RKO (cell line): ENCODE measurements at regions not wholly inside any gene's neighbourhood (a gene's known extent, or its start where the extent isn't known, plus 50 kb on each side); places are given as distances from the start of the nearest gene placed in this dataset.
A peak's percentile ranks its signal among the peaks of the same experiment; 100 is the strongest.
"Not testable (repeated sequence)": the region's sequence is repeated elsewhere in the genome, so short reads cannot be mapped to it uniquely, and the experiment has no call there.

Source experiments
- DNase-seq: peaks from one replicate; pipeline ENCODE4 v3.0.0-alpha.2; 2016; ENCODE audit warnings: low spot score

DNA sequence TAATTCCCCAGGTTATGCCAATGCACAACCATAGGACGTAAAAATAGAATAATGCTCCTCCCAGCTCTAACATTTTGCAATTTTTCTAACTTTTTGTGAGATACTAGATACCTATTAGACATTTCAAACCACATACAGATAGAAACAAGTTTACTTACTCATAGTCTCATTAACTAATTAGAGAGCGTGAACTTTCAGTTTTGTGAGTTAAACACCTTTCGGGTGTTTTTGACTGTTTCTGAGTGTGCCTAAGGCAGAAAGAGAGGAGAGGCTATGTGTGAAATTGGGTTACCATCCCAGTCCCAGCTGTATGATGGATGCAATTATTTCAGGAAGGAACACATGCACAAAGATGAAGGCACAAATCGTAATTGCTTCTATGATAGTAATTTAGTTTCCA, 300.4 kb upstream of the POU1F1 start:
- DNase-seq = no peak

DNA sequence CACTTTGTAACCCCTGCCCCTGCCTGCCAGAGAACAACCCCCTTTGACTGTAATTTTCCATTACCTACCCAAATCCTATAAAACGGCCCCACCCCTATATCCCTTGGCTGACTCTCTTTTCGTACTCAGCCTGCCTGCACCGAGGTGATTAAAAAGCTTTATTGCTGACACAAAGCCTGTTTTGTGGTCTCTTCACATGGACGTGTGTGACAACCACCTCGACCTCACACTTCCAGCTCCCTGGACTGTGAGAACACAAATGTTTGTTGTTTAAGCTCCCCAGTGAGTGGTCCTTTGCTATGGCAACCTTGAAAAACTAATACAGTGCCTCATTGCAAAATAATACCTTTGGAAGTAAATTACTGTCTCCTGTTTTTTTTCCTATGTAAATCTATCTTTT, 299.2 kb upstream of the POU1F1 start:
- no peak for DNase-seq

DNA sequence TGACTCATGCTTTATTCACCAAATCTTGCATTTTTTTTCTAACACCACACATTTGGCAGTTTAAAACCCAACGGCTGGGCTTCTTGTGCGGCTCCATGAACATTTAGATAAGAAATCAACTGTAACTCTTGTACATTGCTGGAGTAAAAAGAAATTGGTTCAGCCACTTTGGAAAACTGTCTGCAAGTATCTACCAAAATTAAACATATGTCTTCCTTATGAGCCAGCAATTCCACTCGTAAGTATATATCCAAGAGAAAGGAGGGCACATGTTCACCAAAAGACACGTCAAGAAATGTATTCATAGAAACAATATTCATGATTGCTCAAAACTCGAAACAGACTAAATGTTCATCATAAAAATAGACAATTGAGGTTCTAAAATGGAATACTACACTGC, 291.9 kb upstream of the POU1F1 start:
- no peak for DNase-seq

GRCh38 chr3:87564438-87564837, 288.1 kb upstream of the POU1F1 start:
- DNase-seq = no peak

- DNase-seq = no peak
These were observed 287.3 kb upstream of the POU1F1 start for GRCh38 chr3:87563712-87564111.

GRCh38 chr3:87558492-87558891, 282.1 kb upstream of the POU1F1 start:
- no peak for DNase-seq

GRCh38 chr3:87555290-87555689, 278.9 kb upstream of the POU1F1 start:
- DNase-seq = no peak

GRCh38 chr3:87553058-87553457, 276.7 kb upstream of the POU1F1 start:
- no peak for DNase-seq

DNA sequence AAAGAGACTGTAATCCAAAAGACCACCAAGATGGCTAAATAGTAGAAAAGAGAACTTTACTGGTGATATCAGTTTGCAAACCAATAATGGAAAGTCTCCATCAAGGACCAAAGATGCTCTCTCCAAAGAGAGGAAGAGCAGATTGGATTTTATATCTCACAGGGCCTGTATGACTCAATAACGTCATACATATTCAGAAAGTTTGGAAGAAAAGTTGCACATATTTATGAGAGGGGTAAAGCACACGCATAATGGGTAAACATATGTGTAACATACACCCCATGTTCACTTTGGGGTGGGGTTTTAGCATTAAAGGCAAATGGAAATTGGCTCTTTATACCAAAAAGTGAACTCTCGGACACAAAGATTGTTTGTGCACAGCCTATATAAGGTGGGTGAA, 274.5 kb upstream of the POU1F1 start:
- DNase-seq = no peak

DNA sequence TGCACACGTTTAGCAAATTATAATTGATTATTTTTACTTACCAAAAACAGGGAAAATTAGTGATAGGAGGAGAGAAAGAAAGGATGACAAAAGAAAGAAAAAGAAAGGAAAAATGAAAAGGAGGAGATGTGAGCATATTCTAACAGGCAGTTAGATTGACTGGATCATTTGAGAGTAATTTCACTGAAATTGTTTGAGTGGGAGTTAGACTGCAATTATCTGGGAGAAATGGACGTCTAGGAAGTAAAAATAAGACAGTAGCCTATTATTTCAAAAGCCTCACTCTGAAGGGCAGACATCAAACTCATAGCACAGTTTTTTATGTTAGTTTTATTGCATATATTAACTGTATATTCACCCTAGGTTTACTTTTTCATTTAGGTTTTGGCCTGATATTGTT, 272.8 kb upstream of the POU1F1 start:
- DNase-seq = no peak

DNA sequence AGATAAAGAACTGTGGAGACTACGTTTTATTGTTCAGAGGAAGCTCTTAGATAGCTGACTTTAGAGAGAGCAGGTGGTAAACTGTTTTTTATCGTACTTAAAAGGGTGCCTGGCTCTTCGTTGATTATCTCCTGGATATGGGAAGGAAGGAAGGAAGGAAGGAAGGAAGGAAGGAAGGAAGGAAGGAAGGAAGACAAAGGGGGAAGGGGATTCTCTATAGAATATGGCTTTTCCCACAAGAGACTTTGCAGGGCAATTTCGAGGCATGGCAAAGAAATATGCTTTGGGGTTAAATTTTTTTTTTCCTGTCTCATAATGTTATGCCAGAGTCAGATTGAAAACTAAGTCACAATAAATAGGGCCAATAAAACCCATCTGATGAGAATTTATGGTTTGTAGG, 271.9 kb upstream of the POU1F1 start:
- DNase-seq = no peak

DNA sequence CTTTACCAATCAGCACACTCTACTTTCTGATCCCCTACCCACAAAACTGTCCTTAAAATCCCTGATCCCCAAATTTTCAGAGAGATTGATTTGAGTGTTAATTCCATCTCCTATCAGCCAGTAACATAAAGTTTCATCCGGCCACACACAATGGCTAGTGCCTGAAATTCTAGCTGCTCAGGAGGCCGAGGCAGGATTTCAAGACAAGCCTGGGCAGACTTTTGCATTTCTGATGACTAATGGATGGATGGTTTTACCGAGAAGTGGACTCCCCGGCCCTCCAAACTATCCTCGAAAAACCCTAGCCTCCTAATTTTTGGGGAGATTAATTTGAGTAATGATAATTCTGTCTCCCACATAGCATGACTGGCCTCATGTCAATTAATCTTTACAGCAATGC, 269.8 kb upstream of the POU1F1 start:
- DNase-seq = no peak

GRCh38 chr3:87543408-87543807, 267.0 kb upstream of the POU1F1 start:
- not testable (repeated sequence) for DNase-seq

DNA sequence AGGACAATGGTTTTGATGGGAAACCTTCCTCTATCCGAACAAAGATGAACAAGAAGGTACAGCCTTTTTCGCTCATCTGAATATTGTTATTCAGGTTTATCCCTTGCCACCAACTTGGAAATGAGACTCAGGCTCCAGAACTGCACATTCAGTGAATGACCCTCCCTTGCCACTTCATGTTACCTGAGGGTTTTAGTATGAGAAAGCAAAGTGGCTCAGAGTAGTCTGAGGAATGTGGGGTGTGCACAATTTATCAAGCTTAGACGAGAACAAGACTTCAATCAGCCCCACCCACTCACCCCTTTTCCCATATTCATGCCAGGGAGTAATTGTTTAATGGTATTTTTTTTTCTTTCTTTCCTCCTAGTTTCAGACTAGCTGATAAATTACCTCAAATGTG, 265.3 kb upstream of the POU1F1 start:
- DNase-seq = no peak

GRCh38 chr3:87538722-87539121, 262.3 kb upstream of the POU1F1 start:
- DNase-seq = not testable (repeated sequence)

GRCh38 chr3:87509401-87509800, 233.0 kb upstream of the POU1F1 start:
- no peak for DNase-seq

DNA sequence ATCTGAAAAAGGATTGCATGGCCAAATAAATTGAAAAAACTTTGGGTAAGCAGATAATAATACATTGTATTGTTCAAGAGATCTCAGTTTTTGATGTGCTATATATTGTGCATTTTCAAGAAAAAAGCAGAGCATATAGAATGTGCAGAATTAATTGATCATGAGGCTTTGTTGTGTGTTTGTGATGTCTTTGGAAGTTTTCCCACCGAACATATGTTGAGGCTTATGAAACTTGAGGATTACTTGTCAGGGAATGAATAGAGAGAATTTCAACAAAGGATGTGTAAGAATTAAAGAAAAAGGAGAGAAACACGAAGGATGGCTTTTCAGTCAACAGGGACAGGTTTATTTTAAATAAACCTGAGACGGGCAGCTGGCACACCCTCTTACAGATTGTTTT, 232.5 kb upstream of the POU1F1 start:
- no peak for DNase-seq

DNA sequence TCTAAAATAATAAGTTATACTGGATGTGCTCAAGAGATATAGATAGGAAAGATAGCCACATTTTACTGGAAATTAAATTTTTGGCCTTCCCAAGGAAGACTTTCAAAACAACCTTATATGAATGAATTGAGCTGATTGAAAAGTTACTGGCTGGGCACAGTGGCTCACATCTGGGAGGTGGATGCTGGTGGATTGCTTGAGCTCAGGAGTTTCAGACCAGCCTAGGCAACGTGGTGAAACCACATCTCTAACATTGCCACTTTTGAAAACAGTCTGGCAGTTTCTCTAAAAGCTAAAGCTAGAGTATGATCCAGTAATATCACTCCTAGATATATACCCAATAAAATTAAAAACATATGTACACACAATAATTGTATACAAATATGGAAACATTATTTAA, 231.4 kb upstream of the POU1F1 start:
- no peak for DNase-seq

DNA sequence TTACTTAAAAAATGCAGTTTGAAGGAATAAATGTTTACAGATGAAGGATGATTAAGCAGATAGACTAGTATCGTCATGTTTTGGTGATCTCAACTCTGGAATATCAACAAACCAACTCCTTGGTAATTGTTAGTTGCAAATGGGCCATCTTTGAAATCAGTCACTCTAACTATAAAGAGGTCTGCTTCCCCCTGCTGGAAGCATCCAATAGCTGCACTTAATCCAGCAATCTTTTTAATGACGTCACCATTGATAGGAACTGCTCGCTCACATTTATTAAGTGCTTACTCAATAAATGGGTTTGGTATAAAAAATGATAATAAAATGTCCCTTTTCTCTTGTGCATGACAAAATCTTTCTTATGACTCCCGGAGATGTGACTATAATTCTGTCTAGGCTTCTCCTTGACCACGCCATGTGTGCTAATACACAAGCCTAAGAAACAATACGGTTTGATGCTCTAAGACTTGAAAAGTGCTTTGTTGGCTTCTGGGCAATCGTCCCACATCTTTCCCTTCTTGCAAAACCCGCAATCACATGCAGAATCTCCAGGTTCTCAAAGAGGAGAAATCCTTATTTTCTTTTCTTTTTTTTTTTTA, 227.6 kb upstream of the POU1F1 start:
- DNase-seq = peak; percentile 83

DNA sequence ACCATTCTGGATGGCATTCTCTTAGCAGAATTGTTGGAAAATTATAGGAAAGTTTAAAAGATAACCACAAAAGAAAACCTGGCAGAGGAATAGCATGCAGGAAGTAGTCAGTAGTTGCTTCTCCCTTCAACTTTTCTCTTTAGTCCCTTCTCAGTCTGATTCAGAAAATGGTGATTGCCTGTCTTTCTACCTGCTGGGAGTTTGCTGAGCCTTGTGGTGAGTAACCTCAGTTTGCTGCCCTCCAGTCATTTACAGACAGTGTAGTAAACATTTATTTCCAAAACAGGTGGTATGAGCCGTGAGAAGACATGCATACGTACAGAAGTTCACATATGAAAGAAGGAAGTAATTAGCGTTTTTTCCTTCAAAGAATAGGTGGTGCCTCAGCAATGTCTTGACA, 224.7 kb upstream of the POU1F1 start:
- no peak for DNase-seq

DNA sequence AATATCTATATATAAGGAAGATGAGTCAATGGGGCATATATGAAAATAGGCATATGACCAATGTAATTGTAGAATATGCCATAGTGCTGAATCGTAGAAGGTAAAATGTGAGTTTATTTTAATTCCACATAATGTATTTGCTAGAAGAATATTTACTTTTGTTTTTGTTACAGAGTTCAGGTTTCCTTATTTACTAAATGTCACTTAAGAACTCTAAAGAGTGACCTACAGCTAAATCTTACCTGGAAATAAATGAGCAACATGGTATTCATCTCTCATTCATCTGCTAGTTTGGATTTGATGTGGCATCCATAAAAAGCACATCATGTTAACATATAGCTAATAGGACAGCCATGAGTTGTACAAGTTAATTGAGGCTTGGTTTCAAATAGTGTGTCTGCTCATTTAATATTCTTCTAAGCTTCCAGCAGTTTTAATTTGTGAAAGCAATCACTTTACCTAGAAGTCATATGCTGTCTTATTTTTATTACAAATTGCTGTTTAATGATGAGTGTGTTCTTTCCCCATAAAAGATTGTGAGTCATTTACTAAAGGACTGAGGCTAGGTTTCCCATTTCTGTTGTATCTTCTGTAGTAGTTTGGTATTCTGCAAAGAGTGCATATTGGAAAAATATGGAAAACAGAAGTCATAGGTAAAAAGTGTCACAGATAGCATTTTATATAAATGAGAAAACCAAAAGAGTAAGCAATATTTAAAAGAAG, 222.1 kb upstream of the POU1F1 start:
- no peak for DNase-seq

- DNase-seq = no peak
These were observed 219.6 kb upstream of the POU1F1 start for GRCh38 chr3:87495938-87496337.

- DNase-seq = no peak
These were observed 217.9 kb upstream of the POU1F1 start for GRCh38 chr3:87494264-87494663.

GRCh38 chr3:87491843-87492242, 215.5 kb upstream of the POU1F1 start:
- DNase-seq = peak; percentile 7
